SK-N-MC (cell line): ENCODE measurements at regions not wholly inside any gene's neighbourhood (a gene's known extent, or its start where the extent isn't known, plus 50 kb on each side); places are given as distances from the start of the nearest gene placed in this dataset.

Source experiments
- EZH2 ChIP-seq: fragments of 200-600 bp; sonication (generic); IDR thresholded peaks from one replicate; pipeline ENCODE4 v1.6.1; 2017; ENCODE audit warnings: antibody characterized with exemption
- POLR2AphosphoS5 ChIP-seq: IDR thresholded peaks from 2 replicates; pipeline ENCODE4 v1.6.1; 2012; ENCODE audit warnings: mild to moderate bottlenecking, low read depth, low read length, borderline replicate concordance

DNA sequence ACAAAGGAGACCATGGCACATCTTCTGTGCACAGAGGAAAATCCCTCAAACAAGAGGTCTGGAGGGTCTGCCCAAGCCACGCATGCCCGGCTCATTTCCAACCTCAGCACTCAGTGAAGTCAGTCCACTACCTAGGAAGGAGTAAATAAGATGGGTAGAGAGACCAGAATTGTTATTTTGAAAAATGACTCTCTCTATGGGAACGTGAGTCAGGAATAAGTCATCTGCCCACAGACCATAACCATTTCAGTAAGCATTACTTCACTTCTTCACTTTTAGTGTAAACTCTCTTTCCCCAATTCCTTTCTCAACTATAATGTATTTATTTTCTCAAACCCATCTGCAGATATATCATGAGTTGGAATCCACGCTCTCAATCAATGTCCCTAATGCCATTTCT lies 1039.9 kb upstream of the USP15 start:
- TF ChIP-seq EZH2 = no peak
- no peak for TF ChIP-seq POLR2AphosphoS5
